ENCODE measurements at regions not wholly inside any gene's neighbourhood (a gene's known extent, or its start where the extent isn't known, plus 50 kb on each side); places are given as distances from the start of the nearest gene placed in this dataset.
A peak's percentile ranks its signal among the peaks of the same experiment; 100 is the strongest.

DNA sequence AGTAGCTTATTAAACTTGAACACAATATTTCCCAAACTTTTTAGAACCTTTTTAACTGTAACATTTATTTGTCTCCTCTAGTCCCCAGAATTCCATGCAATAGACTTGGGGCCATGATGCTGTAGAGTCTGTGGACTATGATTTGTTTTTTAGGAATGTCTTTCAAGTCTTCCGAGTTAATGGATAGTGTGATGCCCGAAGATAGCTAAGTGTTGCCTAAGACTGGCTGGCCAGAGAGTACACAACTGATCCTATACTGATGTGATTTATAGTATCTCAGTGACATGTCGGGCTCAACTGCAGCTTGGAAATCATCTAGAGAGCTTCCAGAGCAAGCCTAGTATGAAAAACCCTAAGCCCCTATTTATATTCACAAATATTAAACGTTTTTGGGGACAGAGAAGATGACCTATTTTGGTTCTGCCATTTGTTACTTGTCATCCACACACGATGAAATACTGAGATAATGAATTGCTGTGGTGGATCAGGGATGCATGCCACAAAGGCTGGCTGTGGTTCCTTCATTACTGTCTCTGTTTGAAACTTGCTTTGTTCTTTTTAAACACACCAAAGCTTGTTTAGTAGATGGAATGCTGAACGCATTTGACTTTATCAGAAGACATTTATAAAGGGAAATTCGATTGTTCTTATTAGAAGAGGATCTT lies 507.4 kb downstream of the TAFA4 start:
- WGBS, 2 donors: 54 to 66% methylated on average over 7 of the region's 7 CpGs
- Histone ChIP-seq H3K36me3 (ENCODE audit: control insufficient read depth in 4 of 4, insufficient read depth in 4 of 4, low read length in 4 of 4) (no peaks in the 10 kb centered on the region), H3K9ac (ENCODE audit: insufficient read depth in 1 of 2, low read length in 2 of 2) (no peak overlapping the region), H3K4me3 (no peak overlapping the region), H3K27me3 (ENCODE audit: control insufficient read depth in 3 of 3, insufficient read depth in 3 of 3, low read length in 2 of 3) (peaks cover 0 to 2% (median 0%) of the 10 kb centered on the region in 3 donors), H3K9me3 (ENCODE audit: control insufficient read depth in 4 of 4, insufficient read depth in 3 of 4, low read length in 3 of 4) (no peaks in the 10 kb centered on the region), H3K4me1 (ENCODE audit: control insufficient read depth in 5 of 5, insufficient read depth in 5 of 5, low read length in 5 of 5) (no peaks in the 10 kb centered on the region), H3K27ac (ENCODE audit: low read depth in 1 of 2, low read length in 1 of 2) (no peak overlapping the region)
- no peak for DNase-seq
- TF ChIP-seq, protein P1, sequence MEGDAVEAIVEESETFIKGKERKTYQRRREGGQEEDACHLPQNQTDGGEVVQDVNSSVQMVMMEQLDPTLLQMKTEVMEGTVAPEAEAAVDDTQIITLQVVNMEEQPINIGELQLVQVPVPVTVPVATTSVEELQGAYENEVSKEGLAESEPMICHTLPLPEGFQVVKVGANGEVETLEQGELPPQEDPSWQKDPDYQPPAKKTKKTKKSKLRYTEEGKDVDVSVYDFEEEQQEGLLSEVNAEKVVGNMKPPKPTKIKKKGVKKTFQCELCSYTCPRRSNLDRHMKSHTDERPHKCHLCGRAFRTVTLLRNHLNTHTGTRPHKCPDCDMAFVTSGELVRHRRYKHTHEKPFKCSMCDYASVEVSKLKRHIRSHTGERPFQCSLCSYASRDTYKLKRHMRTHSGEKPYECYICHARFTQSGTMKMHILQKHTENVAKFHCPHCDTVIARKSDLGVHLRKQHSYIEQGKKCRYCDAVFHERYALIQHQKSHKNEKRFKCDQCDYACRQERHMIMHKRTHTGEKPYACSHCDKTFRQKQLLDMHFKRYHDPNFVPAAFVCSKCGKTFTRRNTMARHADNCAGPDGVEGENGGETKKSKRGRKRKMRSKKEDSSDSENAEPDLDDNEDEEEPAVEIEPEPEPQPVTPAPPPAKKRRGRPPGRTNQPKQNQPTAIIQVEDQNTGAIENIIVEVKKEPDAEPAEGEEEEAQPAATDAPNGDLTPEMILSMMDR (IDR thresholded peaks at IDR 0.05; ENCODE audit: control extremely low read depth, extremely low read depth): no peak
- ATAC-seq (ENCODE audit: insufficient read depth, low FRiP score): no peak

DNA sequence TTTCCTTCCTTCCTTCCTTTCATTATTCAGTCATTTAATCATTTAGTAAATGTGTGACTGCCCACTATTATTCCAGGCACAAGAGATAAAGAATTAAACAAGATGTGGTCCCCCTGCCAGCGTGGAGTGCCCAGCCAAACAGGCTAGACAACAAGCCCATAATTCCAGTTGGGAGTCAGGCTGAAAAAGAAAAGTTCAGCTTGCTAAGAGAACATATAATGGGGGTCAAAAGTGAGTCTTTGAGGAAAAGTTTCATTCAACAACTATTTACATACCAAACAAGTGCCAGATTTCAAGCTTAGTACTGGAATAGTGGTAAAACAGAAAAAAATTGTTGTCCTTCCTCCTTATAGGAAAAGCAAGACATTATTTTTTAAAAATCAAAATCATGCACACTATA lies 523.7 kb downstream of the TAFA4 start:
- Histone ChIP-seq H3K36me3 (ENCODE audit: control insufficient read depth in 4 of 4, insufficient read depth in 4 of 4, low read length in 4 of 4) (no peaks in the 10 kb centered on the region), H3K9me3 (ENCODE audit: control insufficient read depth in 4 of 4, insufficient read depth in 3 of 4, low read length in 3 of 4) (peaks cover 0 to 3% (median 0%) of the 10 kb centered on the region in 4 donors), H3K27me3 (ENCODE audit: control insufficient read depth in 3 of 3, insufficient read depth in 3 of 3, low read length in 2 of 3) (no peaks in the 10 kb centered on the region), H3K4me1 (ENCODE audit: control insufficient read depth in 5 of 5, insufficient read depth in 5 of 5, low read length in 5 of 5) (no peaks in the 10 kb centered on the region), H3K27ac (ENCODE audit: low read depth in 1 of 2, low read length in 1 of 2) (no peak overlapping the region), H3K4me3 (no peak overlapping the region), H3K9ac (ENCODE audit: insufficient read depth in 1 of 2, low read length in 2 of 2) (no peak overlapping the region)
- no peak for ATAC-seq (ENCODE audit: insufficient read depth, low FRiP score)
- TF ChIP-seq, protein P1 (IDR thresholded peaks at IDR 0.05; ENCODE audit: control extremely low read depth, extremely low read depth): no peak
- peak in 1 of 3 donors; percentile 5 for DNase-seq
- WGBS, 2 donors: 65 to 70% methylated on average over 1 of the region's 1 CpG

DNA sequence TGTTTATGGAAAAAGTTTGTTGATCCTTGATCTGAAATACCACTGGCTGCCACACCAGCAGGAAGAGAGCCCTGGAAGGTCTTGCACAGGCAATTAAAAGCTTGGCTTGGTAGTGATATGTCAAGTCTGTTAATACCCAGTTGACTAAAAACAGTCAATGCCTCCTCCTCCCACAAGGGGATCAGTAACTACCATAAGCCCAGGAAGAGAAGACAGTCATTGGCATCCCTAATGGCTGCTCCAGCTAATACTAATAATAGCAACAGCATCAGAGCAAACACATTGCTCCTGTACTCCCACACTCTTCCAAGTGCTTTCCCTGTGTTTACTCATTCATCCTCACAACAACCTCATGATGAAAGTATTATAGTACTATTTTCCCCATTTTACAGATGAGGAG lies 528.6 kb downstream of the TAFA4 start:
- no peak for ATAC-seq (ENCODE audit: insufficient read depth, low FRiP score)
- no peak overlapping the region for H3K4me3 ChIP-seq
- peak in 2 of 3 donors; percentile 9 to 24 for DNase-seq
- H3K4me1 ChIP-seq (ENCODE audit: control insufficient read depth in 5 of 5, insufficient read depth in 5 of 5, low read length in 5 of 5): no peaks in the 10 kb centered on the region
- peaks cover 0 to 3% (median 0%) of the 10 kb centered on the region in 4 donors for H3K9me3 ChIP-seq (ENCODE audit: control insufficient read depth in 4 of 4, insufficient read depth in 3 of 4, low read length in 3 of 4)
- no peak overlapping the region for H3K27ac ChIP-seq (ENCODE audit: low read depth in 1 of 2, low read length in 1 of 2)
- no peaks in the 10 kb centered on the region for H3K36me3 ChIP-seq (ENCODE audit: control insufficient read depth in 4 of 4, insufficient read depth in 4 of 4, low read length in 4 of 4)
- no peaks in the 10 kb centered on the region for H3K27me3 ChIP-seq (ENCODE audit: control insufficient read depth in 3 of 3, insufficient read depth in 3 of 3, low read length in 2 of 3)
- TF ChIP-seq, protein P1 (IDR thresholded peaks at IDR 0.05; ENCODE audit: control extremely low read depth, extremely low read depth): no peak
- H3K9ac ChIP-seq (ENCODE audit: insufficient read depth in 1 of 2, low read length in 2 of 2): no peak overlapping the region
